ENCODE measurements at regions not wholly inside any gene's neighbourhood (a gene's known extent, or its start where the extent isn't known, plus 50 kb on each side); places are given as distances from the start of the nearest gene placed in this dataset.
"Not testable (repeated sequence)": the region's sequence is repeated elsewhere in the genome, so short reads cannot be mapped to it uniquely, and the experiment has no call there.

DNA sequence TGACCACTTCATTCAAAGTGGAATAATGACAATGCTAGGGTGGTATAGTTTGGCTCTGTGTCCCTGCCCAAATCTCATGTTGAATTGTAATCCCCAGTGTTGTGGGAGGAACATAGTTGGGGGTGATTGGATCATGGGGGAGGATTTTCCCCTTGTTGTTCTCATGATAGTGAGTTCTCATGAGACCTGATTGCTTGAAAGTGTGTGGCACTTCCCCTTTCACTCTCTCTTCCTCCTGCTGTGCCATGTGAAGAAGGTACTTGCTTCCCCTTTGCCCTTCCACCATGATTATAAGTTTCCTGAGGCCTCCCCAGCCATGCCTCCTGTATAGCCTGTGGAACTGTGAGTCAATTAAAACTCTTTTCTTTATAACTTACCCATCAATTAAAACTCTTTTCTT is 348.3 kb upstream of the CD180 start:
- H3K27me3 Mint-ChIP-seq (ENCODE audit: low read depth); DNase-seq; H3K4me3 Mint-ChIP-seq; H3K36me3 Mint-ChIP-seq (ENCODE audit: insufficient read depth); H3K4me1 Mint-ChIP-seq (ENCODE audit: low read depth); H3K9me3 Mint-ChIP-seq; ATAC-seq: not testable (repeated sequence)

DNA sequence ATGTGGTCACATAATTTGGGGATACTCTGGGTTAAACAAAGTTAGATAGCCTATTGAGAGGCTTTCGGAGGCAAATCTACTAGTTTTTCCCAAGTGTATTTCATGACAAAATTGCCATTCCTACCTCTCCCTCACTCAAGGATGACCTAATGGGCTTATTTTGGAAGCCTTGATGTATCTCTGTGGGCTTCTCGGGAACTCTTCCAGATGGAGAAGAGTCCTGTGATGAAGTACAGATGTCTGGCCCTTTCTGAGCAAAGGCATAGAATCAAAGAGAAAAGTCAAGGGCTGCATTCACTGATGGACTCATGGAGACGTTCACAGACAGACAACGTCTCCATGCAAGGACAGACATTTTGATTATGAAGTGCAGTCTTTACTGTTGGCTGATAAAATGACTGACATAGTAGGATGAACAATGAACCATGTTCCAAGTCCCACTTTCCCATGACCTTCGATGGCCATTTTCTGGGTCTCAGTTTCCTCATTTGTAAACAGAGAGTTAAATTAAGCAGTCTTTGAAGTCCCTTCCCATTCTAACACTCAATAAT is 347.2 kb upstream of the CD180 start:
- Mint-ChIP-seq H3K27me3 (ENCODE audit: low read depth) (no peaks in the 10 kb centered on the region), H3K36me3 (ENCODE audit: insufficient read depth) (no peaks in the 10 kb centered on the region)

DNA sequence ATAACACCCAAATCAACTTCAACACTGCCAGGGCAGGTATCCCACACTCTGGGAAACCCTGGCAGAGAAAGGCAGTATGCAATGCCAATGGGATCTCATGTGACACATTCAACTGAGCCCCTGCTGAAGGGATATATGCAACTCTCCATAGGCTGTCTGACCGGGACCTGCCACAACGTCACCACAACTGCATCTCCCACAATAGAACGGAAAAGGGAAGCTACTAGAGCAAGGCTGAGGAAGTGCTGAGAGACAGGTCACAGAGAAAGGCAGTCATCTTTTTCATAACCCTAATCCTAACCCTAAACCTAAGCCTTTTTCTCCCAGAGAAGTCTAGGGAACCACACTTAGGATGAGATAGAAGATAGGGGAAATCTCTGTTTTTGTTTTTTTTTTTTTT is 345.9 kb upstream of the CD180 start:
- H3K36me3 Mint-ChIP-seq (ENCODE audit: insufficient read depth), result no peaks in the 10 kb centered on the region
- H3K4me1 Mint-ChIP-seq (ENCODE audit: low read depth), result no peaks in the 10 kb centered on the region
- no peak overlapping the region for H3K4me3 Mint-ChIP-seq
- DNase-seq (no peak), ATAC-seq (no peak)
- peaks cover 4% of the 10 kb centered on the region for H3K9me3 Mint-ChIP-seq
- no peaks in the 10 kb centered on the region for H3K27me3 Mint-ChIP-seq (ENCODE audit: low read depth)

More for the DNA sequence above, 347.2 kb upstream of the CD180 start:
- no peak overlapping the region for H3K4me3 Mint-ChIP-seq
- peaks cover 10% of the 10 kb centered on the region for H3K4me1 Mint-ChIP-seq (ENCODE audit: low read depth)
- DNase-seq, result no peak
- ATAC-seq, result no peak
- peaks cover 4% of the 10 kb centered on the region for H3K9me3 Mint-ChIP-seq

DNA sequence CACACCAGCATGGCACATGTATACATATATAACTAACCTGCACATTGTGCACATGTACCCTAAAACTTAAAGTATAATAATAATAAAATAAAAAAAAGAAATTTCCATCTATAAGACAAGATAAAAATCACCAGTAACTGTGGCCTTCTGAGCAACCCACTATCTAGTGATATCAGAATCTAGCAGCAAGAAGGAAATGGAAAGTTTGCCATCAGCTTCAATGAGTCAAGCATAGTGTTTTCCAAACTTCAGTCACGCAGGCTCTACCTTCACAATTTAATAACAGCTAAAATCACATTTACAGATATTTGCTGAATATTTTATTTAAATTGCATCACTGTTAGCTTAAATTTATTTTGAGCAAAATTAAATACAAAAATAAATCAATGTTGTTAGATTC is 345.3 kb upstream of the CD180 start:
- ATAC-seq, result no peak

DNA sequence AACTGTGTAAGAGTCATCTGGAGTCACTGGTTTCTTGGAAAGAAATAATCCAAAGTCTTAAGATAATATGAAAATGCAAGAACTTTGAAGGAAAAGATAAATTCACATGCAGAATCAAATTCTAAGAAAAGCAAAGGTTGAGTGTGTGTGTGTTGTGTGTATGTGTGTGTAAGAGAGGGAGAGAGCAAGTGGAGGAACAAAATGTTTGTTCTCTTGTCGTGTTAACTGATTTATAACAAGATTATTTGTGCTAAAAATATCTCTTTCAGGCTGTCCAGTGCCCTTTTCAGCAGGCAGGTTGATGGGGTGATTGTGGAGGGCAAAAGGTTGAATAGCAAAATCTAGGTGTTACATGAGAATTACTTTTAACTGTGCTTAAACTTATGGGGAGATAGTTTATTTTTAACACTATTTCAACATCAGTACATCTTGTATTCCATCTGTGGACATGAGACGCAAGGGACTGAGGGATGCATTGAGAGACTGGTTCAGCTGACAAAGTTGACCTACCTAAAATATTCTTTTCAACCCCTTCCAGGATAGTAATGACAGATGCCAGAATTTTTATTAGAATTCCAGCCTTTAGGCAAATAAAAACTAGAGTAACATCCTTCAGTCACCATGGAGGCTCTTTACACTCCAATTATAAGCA is 342.4 kb upstream of the CD180 start:
- H3K36me3 Mint-ChIP-seq (ENCODE audit: insufficient read depth), result no peaks in the 10 kb centered on the region
- H3K4me3 Mint-ChIP-seq, result no peak overlapping the region
- no peak for DNase-seq
- H3K9me3 Mint-ChIP-seq, result no peaks in the 10 kb centered on the region
- H3K4me1 Mint-ChIP-seq (ENCODE audit: low read depth), result peaks cover 4% of the 10 kb centered on the region
- no peaks in the 10 kb centered on the region for H3K27me3 Mint-ChIP-seq (ENCODE audit: low read depth)
- ATAC-seq, result no peak

More for the DNA sequence above, 345.3 kb upstream of the CD180 start:
- no peak for DNase-seq
- H3K9me3 Mint-ChIP-seq, result peaks cover 4% of the 10 kb centered on the region
- H3K36me3 Mint-ChIP-seq (ENCODE audit: insufficient read depth), result no peaks in the 10 kb centered on the region
- H3K4me1 Mint-ChIP-seq (ENCODE audit: low read depth), result no peaks in the 10 kb centered on the region
- no peak overlapping the region for H3K4me3 Mint-ChIP-seq
- H3K27me3 Mint-ChIP-seq (ENCODE audit: low read depth), result no peaks in the 10 kb centered on the region

DNA sequence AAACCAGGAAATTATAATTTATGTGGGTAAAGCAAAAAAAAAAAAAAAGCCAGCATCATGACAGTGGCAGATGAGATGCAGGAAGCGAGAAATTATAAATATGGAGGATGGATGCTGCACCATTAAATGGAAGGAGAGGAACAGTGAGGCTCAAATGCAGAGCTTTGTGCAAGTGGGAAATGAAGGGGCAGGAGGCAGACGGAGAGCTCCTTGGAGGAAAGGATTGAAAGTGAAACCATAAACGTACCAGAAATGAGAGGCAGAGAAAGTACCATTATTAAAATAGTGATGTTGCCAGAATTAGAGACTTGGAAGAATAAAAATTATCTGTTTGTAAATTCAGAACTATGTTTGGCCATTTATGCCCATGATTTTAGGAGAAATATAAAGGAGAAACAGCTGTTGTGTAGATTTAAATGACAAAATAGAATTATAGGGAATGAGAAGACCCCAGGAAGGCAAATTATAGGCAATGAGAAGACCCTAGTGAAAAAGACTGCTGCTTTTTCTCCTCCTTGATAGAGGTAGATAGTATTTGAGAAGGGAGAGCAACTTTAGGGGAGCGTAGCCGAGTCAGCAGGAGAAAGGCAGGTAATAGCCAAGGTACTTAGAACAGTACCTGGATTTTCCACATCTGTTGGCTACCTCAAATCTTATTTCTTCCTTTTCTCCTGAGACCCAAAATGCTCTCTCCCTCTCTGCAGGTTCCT is 341.0 kb upstream of the CD180 start:
- no peaks in the 10 kb centered on the region for H3K36me3 Mint-ChIP-seq (ENCODE audit: insufficient read depth)
- H3K27me3 Mint-ChIP-seq (ENCODE audit: low read depth), result no peaks in the 10 kb centered on the region
- H3K9me3 Mint-ChIP-seq, result no peaks in the 10 kb centered on the region
- H3K4me1 Mint-ChIP-seq (ENCODE audit: low read depth), result peaks cover 4% of the 10 kb centered on the region
- ATAC-seq (no peak), DNase-seq (no peak)
- H3K4me3 Mint-ChIP-seq, result no peak overlapping the region

DNA sequence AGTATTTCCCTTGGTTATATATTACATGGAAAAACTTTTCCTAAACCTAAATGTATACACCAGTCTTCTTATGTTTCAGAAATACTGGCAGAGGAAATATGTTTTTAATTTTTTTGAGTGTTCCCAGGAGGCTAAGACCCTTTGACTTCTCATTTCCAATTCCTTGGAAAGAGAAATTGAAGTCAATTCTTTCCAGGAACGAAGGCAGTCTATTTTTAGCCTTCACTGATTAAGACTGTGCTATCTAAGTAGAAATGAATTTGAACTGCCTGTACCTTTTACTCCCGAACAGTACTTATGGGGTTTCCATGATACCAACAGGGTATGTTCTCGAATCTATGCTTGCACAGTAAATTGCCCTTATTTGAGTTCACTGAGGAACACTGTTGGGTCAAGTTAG is 340.3 kb upstream of the CD180 start:
- DNase-seq (no peak), ATAC-seq (no peak)
- H3K4me3 Mint-ChIP-seq, result no peak overlapping the region
- peaks cover 4% of the 10 kb centered on the region for H3K4me1 Mint-ChIP-seq (ENCODE audit: low read depth)
- H3K9me3 Mint-ChIP-seq, result no peaks in the 10 kb centered on the region
- no peaks in the 10 kb centered on the region for H3K36me3 Mint-ChIP-seq (ENCODE audit: insufficient read depth)
- no peaks in the 10 kb centered on the region for H3K27me3 Mint-ChIP-seq (ENCODE audit: low read depth)

DNA sequence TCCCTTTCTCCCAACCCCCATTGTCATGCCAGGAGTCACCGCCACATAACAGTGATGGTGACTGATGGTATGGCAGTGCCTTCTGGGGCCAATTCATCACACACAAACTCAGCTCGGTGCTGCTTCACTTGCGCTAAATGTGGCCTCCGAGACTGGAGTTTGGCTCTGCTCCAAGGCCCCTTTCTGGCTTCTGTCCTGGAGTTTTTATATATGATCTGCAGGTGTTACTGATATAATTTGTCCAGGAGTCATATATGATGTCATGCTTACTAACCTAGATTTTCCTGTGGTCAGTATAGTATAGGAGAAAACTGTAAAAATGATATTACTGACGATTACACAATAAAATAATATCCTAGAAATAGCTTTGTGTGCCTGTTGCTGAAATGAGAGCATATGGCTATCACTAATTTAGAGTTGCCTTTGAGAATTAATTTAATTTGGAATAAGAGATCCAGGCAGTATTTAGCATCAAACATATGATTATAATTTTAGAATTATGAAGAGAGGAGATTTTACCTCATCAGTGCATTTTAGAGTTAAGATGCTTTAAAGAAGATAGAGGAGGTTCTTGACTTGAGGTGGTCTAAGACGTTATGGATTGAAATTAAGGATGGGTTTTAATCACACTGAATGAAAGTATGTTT is 334.1 kb upstream of the CD180 start:
- H3K4me3 Mint-ChIP-seq, result no peak overlapping the region
- no peak for DNase-seq
- H3K36me3 Mint-ChIP-seq (ENCODE audit: insufficient read depth), result no peaks in the 10 kb centered on the region
- no peaks in the 10 kb centered on the region for H3K27me3 Mint-ChIP-seq (ENCODE audit: low read depth)
- H3K4me1 Mint-ChIP-seq (ENCODE audit: low read depth), result no peaks in the 10 kb centered on the region
- ATAC-seq, result no peak
- H3K9me3 Mint-ChIP-seq, result peaks cover 5% of the 10 kb centered on the region

DNA sequence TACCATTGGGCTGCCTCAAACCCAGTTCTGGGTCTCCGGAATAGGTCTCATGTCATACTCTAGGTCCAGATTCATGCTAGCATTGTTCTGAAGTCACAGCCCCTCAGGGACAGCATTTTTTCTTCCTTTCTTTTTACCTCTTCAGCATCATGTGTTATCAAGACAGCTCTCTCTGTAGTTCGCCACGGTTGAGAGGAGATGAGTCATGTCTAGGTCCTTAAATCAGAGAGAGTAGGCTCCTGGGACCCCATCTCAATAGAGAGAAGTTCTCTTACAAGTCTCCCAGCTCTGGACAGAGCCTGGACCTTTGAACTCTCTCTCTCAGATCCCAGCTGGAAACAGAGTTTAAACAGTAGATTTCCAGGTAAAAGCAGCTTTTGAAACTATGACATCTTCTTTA is 332.4 kb upstream of the CD180 start:
- no peaks in the 10 kb centered on the region for H3K4me1 Mint-ChIP-seq (ENCODE audit: low read depth)
- H3K27me3 Mint-ChIP-seq (ENCODE audit: low read depth), result no peaks in the 10 kb centered on the region
- H3K4me3 Mint-ChIP-seq, result no peak overlapping the region
- H3K36me3 Mint-ChIP-seq (ENCODE audit: insufficient read depth), result no peaks in the 10 kb centered on the region
- no peak for DNase-seq
- no peak for ATAC-seq
- peaks cover 5% of the 10 kb centered on the region for H3K9me3 Mint-ChIP-seq

DNA sequence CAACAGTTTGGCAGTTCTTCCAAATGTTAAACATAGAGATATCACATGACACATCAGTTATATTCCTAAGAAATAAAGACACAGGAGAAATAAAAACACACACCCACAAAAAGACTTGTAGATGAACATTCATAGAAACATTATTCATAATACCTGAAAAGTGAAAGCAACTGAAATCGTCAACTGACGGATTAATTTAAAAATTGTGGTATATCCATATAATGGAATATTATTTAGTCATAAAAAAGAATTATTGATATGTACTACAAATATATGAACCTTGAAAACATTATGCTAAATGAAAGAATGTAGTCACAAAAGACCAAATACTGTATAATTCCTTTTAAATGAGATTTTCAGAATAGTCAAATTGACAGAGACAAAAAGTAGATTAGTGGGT is 330.2 kb upstream of the CD180 start:
- Mint-ChIP-seq H3K9me3 (peaks cover 5% of the 10 kb centered on the region), H3K36me3 (ENCODE audit: insufficient read depth) (no peaks in the 10 kb centered on the region), H3K4me3 (no peak overlapping the region), H3K27me3 (ENCODE audit: low read depth) (no peaks in the 10 kb centered on the region), H3K4me1 (ENCODE audit: low read depth) (no peaks in the 10 kb centered on the region)
- no peak for DNase-seq
- no peak for ATAC-seq

DNA sequence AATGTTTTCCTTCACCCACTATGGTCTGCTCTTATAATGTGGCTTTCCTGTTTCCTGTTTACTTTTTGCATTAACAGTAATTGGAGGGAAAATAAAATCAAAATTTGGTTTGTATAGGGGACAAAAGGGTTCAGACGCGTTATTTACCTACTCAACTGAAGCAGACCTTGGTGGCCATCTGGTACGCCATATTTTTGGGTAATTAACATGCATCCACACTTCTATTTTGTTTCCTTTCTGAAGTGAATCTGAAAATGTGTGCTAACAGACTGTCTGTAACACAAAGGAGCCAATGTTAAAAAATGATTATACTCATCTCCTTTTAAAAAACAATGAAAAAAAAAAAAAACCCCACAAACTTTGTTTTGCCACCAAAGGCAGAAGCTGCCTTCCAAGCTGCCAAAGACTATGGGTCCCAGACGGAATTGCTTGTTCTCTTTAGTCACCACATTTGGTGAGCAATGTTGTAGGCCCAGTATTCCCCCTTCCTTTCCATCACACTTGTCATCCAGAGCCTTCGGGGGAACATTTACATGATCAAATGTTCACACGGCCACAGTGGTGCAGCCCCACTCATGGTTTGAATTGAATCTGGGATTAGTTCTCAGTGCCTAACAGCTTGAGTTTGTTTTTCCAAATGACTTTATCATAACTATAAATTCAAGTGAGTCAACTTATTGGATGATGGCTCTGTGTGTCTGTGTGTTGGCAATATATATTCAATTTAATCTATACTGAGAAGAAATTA is 323.7 kb upstream of the CD180 start:
- DNase-seq (no peak), ATAC-seq (no peak)
- Mint-ChIP-seq H3K4me3 (no peak overlapping the region), H3K36me3 (ENCODE audit: insufficient read depth) (no peaks in the 10 kb centered on the region), H3K9me3 (no peaks in the 10 kb centered on the region), H3K27me3 (ENCODE audit: low read depth) (no peaks in the 10 kb centered on the region), H3K4me1 (ENCODE audit: low read depth) (peaks cover 31% of the 10 kb centered on the region)

DNA sequence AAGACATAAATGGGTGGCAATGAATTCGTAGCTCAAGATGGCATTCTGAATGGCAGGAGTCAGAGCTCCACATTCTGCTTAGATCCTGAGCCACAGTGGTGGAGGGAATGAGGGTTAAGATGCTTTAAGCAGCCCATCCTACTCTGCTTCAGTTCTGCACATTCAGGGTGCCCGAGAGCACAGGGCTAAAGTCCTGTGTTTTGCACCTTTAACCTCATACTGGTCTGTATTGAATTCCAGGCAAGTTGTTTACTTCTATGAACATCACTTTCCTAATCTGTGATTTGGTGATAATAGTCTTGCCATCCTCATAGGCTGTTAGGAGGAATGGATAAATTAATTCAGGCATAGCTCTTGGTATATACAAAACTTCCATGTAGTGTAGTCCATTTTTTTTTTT is 321.6 kb upstream of the CD180 start:
- Mint-ChIP-seq H3K27me3 (ENCODE audit: low read depth) (no peaks in the 10 kb centered on the region), H3K36me3 (ENCODE audit: insufficient read depth) (no peaks in the 10 kb centered on the region), H3K9me3 (no peaks in the 10 kb centered on the region), H3K4me1 (ENCODE audit: low read depth) (peaks cover 52% of the 10 kb centered on the region), H3K4me3 (no peak overlapping the region)
- no peak for ATAC-seq
- no peak for DNase-seq

DNA sequence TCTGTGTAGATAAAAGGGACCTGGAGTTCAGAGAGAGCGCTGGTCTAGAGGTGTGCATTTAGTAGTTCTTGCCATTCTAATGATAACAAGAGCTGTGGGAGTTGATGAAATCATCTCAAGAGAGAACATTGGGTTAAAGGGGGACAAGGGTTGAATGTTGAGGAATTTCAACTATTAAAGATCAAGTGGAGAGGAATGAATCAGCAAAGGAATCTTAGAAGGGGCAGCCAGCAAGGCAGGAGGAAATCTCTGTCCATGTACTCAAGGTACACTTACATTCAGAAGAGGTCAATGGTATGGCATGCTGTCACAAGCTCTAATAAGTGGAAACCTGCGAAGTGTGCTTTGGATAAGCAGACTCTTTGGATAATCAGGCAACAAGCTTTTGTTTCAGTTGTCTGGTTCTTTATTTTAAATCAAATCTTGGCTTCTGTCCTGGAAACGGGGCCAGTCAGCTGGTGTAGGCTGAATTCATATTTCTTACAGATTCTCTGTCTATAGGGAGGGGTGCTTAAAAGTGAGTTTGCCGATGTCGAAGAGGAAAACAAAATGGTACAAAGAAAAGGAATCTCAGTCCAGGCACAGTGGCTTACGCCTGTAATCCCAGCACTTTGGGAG is 320.5 kb upstream of the CD180 start:
- Mint-ChIP-seq H3K4me3 (no peak overlapping the region), H3K9me3 (no peaks in the 10 kb centered on the region), H3K27me3 (ENCODE audit: low read depth) (no peaks in the 10 kb centered on the region), H3K36me3 (ENCODE audit: insufficient read depth) (no peaks in the 10 kb centered on the region), H3K4me1 (ENCODE audit: low read depth) (peaks cover 58% of the 10 kb centered on the region)
- DNase-seq (no peak), ATAC-seq (no peak)

DNA sequence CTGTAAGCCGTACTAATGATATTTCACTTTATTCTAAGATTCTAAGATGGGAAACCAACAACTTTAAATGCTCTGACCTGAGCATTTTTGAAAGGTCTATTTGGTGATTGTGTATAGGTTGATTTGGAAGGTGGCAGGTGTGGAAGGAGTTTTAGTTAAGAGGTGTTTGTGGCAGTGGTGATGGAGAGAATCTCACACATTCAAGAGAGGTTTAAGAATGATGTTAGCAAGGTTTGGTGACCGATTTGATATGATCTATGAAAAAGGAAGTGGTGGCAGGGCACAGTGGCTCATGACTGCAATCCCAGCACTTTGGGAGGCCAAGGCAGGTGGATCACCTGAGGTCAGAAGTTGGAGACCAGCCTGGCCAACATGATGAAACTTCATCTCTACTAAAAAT is 319.2 kb upstream of the CD180 start:
- ATAC-seq (no peak), DNase-seq (no peak)
- no peaks in the 10 kb centered on the region for H3K27me3 Mint-ChIP-seq (ENCODE audit: low read depth)

More for the DNA sequence above, 319.2 kb upstream of the CD180 start:
- H3K4me3 Mint-ChIP-seq, result no peak overlapping the region
- no peaks in the 10 kb centered on the region for H3K36me3 Mint-ChIP-seq (ENCODE audit: insufficient read depth)
- H3K4me1 Mint-ChIP-seq (ENCODE audit: low read depth), result peaks cover 58% of the 10 kb centered on the region
- H3K9me3 Mint-ChIP-seq, result no peaks in the 10 kb centered on the region

Data from activated T-cell treated with anti-CD3 and anti-CD28 coated beads, Interleukin-2, amount 50 U/mL, for 4 hours (primary cell).